RWPE1 (cell line): ENCODE measurements at regions not wholly inside any gene's neighbourhood (a gene's known extent, or its start where the extent isn't known, plus 50 kb on each side); places are given as distances from the start of the nearest gene placed in this dataset.

Experiments used
- CTCF ChIA-PET: fragments of 350-600 bp; sonication (Branson Sonifier 250); formaldehyde crosslinking; extraction: SDS; loops from one replicate; lab custom pipeline; 2021; lab: Yijun Ruan, JAX
- POLR2A ChIA-PET: fragments of 400-600 bp; formaldehyde crosslinking; extraction: SDS; loops from one replicate; lab custom pipeline; 2020; ENCODE audit warnings: antibody characterized with exemption; ENCODE audit not compliant: low non-redundant PET; lab: Yijun Ruan, JAX
- DNase-seq: peaks from one replicate; pipeline ENCODE4 v3.0.0; 2012; ENCODE audit warnings: low spot score
- H3K27ac ChIP-seq: fragments of 450-650 bp; 2 replicates; pipeline ENCODE4 v1.5.1; 2017
- CTCF ChIP-seq: fragments of 450-650 bp; conservative IDR thresholded peaks from 2 replicates; pipeline ENCODE4 v1.5.1; 2017; ENCODE audit warnings: low read depth, mild to moderate bottlenecking

DNA sequence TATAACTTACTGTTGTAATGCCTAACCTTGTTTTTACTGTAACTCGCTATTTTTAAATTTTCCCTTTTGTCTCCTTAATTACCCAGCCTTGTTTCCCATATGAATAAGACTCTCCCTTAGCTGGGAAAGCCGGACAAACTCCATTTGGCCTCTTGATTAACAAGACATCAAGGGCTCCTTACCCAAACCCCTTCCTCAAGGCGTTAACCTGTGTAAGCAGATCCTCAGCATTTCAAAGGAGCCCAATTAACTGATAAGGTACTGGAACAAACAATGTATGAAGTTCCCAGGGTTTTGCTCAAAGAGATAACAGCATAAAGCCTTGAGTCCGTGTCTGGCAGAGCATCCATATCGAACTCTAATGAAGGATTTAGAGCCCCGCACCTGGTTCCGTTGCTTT is 66.0 kb upstream of the SIMC1 start:
- no peak overlapping the region for H3K27ac ChIP-seq
- CTCF ChIA-PET = no interaction called here
- POLR2A ChIA-PET = no interaction called here
- no peak for TF ChIP-seq CTCF
- DNase-seq = no peak

- no peak for TF ChIP-seq CTCF
- POLR2A ChIA-PET = no interaction called here
- no peak overlapping the region for H3K27ac ChIP-seq
- CTCF ChIA-PET = no interaction called here
- DNase-seq = no peak
Measured at GRCh38 chr5:176173647-176174046, 64.6 kb upstream of the SIMC1 start.

DNA sequence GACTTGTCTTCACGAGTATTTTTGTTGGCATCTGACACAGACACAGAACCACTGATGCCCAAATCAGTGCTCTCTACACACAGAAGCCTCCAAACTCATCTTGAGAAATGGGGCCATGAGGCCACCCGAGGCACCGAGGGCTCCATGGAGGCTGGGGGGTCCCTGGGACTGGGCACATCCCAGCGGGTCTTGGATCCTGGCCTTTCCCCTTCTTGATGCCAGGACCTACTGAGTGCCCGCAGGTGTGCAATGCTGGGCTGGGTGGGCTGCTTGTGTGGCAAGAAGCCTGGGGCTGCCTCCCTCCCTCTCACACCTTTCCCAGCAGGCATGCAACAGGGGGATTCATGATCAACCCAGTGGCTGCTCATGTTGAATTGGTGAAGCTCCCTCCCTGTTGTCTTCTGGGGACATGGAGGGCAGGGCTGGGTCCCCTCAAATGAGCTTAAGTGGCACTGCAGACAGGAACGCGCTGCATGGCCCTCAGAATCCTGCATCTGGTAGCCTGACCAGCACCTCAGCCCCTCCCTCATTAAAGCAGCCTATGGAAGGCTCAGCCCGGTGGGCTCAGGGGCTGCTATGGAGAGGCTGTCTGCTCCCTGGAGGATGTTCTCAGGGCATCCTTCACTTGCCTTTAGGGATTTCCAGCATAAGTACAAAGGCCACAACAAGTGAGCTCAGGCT is 63.7 kb upstream of the SIMC1 start:
- CTCF ChIA-PET = interaction anchor here (0.6 kb wide), 1 partner anchor 1192 kb away, joined by 3 read pairs; no protein-coding TSS in a partner anchor

GRCh38 chr5:176175101-176175852 is 62.9 kb upstream of the SIMC1 start:
- no peak for TF ChIP-seq CTCF
- H3K27ac ChIP-seq = no peak overlapping the region
- ChIA-PET POLR2A (no interaction called here), CTCF (no interaction called here)
- no peak for DNase-seq

More for the DNA sequence above, 63.7 kb upstream of the SIMC1 start:
- TF ChIP-seq CTCF = no peak
- no peak overlapping the region for H3K27ac ChIP-seq
- DNase-seq = no peak
- POLR2A ChIA-PET = no interaction called here

DNA sequence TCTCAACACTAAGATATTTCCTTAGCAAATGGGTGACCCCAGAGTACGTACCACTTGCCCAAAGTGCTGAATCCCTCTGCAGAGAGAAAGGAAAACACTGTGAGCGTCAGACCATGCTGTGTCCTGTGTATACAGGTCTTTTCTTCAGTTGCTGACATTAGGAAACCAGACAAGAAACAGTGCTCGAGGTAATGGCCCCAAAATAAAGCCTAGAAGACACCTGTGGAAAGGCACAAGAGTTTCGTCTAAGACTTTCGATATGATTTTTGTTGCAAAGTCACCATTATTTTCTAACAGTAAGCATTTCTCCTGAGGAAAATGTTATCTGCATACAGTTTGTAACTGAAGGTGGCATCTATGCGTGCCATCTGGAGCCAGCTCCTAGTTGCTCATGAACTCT is 62.0 kb upstream of the SIMC1 start:
- CTCF ChIA-PET = no interaction called here
- POLR2A ChIA-PET = no interaction called here

DNA sequence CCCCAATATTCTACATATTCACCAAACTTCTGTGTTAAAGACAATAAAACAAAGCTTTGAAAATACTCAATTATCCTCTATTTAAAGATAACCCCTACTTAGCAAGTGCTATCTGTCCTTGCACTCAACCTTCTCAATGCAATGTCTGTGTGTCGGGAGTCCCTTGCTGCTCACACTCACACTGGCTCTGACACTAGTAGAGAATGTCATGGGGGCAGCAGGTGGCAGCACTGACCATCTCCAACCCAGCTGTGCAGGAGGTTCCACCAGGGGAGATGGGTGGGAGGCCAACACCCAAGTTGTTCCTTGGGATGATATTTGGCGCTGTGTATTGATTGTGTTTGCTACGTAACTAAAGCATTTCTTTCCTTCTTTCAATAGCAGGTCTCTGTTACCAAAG is 59.4 kb upstream of the SIMC1 start:
- no peak for TF ChIP-seq CTCF
- no peak overlapping the region for H3K27ac ChIP-seq
- CTCF ChIA-PET = no interaction called here
- no peak for DNase-seq
- POLR2A ChIA-PET = no interaction called here

More for the DNA sequence above, 62.0 kb upstream of the SIMC1 start:
- no peak overlapping the region for H3K27ac ChIP-seq
- TF ChIP-seq CTCF = no peak
- DNase-seq = no peak
